MM.1S (cell line): ENCODE measurements at regions not wholly inside any gene's neighbourhood (a gene's known extent, or its start where the extent isn't known, plus 50 kb on each side); places are given as distances from the start of the nearest gene placed in this dataset.

ENCODE experiments used
- DNase-seq: peaks from one replicate; pipeline ENCODE4 v3.0.0-alpha.2; 2015
- H2AFZ ChIP-seq: fragments of 300-600 bp; sonication (generic); 2 replicates; pipeline ENCODE4 v1.6.0; 2016; ENCODE audit warnings: antibody characterized with exemption, low read length
- H3F3A ChIP-seq: fragments of 300-600 bp; sonication (generic); 2 replicates; pipeline ENCODE4 v1.6.1; 2016; ENCODE audit warnings: mild to moderate bottlenecking, antibody characterized with exemption, low read length, moderate library complexity, mixed read lengths; ENCODE audit not compliant: insufficient read depth
- H3K27ac ChIP-seq: fragments of 300-600 bp; sonication (generic); 2 replicates; pipeline ENCODE4 v1.5.1; 2016; ENCODE audit warnings: mild to moderate bottlenecking, low read length
- H3K27me3 ChIP-seq: fragments of 300-600 bp; sonication (generic); replicated peaks from 2 replicates; pipeline ENCODE4 v1.6.0; 2016; ENCODE audit warnings: low read length; ENCODE audit not compliant: insufficient read depth
- H3K36me3 ChIP-seq: fragments of 300-600 bp; sonication (generic); replicated peaks from 2 replicates; pipeline ENCODE4 v1.6.1; 2016; ENCODE audit warnings: mild to moderate bottlenecking, low read length, mixed read lengths; ENCODE audit not compliant: insufficient read depth
- H3K4me1 ChIP-seq: fragments of 300-600 bp; sonication (generic); 2 replicates; pipeline ENCODE4 v1.6.1; 2016; ENCODE audit warnings: low read length, mixed read lengths
- H3K4me2 ChIP-seq: fragments of 300-600 bp; sonication (generic); 2 replicates; pipeline ENCODE4 v1.6.0; 2016; ENCODE audit warnings: low read depth, low read length
- H3K4me3 ChIP-seq: fragments of 300-600 bp; sonication (generic); 2 replicates; pipeline ENCODE4 v1.5.1; 2016; ENCODE audit warnings: low read length, mixed read lengths
- H3K79me2 ChIP-seq: fragments of 300-600 bp; sonication (generic); 2 replicates; pipeline ENCODE4 v1.6.1; 2016; ENCODE audit warnings: mixed run types, low read length, mixed read lengths
- H3K9ac ChIP-seq: fragments of 300-600 bp; sonication (generic); 2 replicates; pipeline ENCODE4 v1.6.1; 2016; ENCODE audit warnings: low read length, mixed read lengths
- H3K9me2 ChIP-seq: fragments of 300-600 bp; sonication (generic); replicated peaks from 2 replicates; pipeline ENCODE4 v1.6.1; 2016; ENCODE audit warnings: mild to moderate bottlenecking, low read length, mixed read lengths; ENCODE audit not compliant: insufficient read depth
- H3K9me3 ChIP-seq: fragments of 300-600 bp; sonication (generic); replicated peaks from 2 replicates; pipeline ENCODE4 v1.6.1; 2016; ENCODE audit warnings: mild to moderate bottlenecking, low read length, mixed read lengths; ENCODE audit not compliant: insufficient read depth
- H4K20me1 ChIP-seq: fragments of 300-600 bp; sonication (generic); 2 replicates; pipeline ENCODE4 v1.6.1; 2016; ENCODE audit warnings: mild to moderate bottlenecking, low read length, moderate library complexity, mixed read lengths; ENCODE audit not compliant: insufficient read depth
- EZH2 ChIP-seq: fragments of 300-600 bp; sonication (generic); optimal IDR thresholded peaks from 2 replicates; pipeline ENCODE3; 2017; ENCODE audit warnings: low read depth, mild to moderate bottlenecking, antibody characterized with exemption, low read length, mixed read lengths
- EZH2phosphoT487 ChIP-seq: fragments of 300-600 bp; sonication (generic); IDR thresholded peaks from 2 replicates; pipeline ENCODE4 v1.6.1; 2018; ENCODE audit warnings: antibody characterized with exemption, low read length
- TF ChIP-seq, protein P1 (sequence below): fragments of 300-600 bp; sonication (generic); IDR thresholded peaks from 2 replicates; pipeline ENCODE4 v1.5.1; 2016; ENCODE audit warnings: antibody characterized with exemption, low read length, mixed read lengths

DNA sequence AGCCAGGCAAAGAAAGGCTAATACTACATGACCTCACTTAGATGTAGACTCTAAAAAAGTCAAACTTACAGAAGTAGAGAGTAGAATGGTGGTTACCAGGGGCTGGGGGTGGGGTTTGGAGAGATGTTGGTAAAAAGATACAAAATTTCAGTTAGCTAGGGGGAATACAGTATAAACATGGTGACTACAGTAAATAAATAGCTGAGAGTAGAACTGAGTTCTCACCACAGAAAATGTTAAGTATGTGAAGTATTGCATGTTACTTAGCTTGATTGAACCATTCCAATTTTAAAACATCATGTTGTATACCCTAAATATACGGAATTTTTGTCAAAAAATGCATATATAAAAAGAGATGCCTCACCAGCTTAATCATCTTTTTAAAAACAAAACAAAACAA, 67.5 kb upstream of the DOCK9 start:
- Histone ChIP-seq H2AFZ (no peak overlapping the region), H3K4me3 (no peak overlapping the region), H3K27ac (no peak overlapping the region), H3K9me2 (no peaks in the 10 kb centered on the region), H3K4me2 (no peak overlapping the region), H3K4me1 (no peaks in the 10 kb centered on the region), H3K27me3 (no peaks in the 10 kb centered on the region), H3K79me2 (peaks cover 35% of the 10 kb centered on the region; the same call in 1 of the 2 replicates), H3K36me3 (no peaks in the 10 kb centered on the region), H3F3A (no peaks in the 10 kb centered on the region), H3K9ac (no peak overlapping the region), H4K20me1 (no peaks in the 10 kb centered on the region), H3K9me3 (no peaks in the 10 kb centered on the region)
- TF ChIP-seq EZH2: no peak
- TF ChIP-seq, protein P1, sequence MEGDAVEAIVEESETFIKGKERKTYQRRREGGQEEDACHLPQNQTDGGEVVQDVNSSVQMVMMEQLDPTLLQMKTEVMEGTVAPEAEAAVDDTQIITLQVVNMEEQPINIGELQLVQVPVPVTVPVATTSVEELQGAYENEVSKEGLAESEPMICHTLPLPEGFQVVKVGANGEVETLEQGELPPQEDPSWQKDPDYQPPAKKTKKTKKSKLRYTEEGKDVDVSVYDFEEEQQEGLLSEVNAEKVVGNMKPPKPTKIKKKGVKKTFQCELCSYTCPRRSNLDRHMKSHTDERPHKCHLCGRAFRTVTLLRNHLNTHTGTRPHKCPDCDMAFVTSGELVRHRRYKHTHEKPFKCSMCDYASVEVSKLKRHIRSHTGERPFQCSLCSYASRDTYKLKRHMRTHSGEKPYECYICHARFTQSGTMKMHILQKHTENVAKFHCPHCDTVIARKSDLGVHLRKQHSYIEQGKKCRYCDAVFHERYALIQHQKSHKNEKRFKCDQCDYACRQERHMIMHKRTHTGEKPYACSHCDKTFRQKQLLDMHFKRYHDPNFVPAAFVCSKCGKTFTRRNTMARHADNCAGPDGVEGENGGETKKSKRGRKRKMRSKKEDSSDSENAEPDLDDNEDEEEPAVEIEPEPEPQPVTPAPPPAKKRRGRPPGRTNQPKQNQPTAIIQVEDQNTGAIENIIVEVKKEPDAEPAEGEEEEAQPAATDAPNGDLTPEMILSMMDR: no peak
- no peak for TF ChIP-seq EZH2phosphoT487
- no peak for DNase-seq

DNA sequence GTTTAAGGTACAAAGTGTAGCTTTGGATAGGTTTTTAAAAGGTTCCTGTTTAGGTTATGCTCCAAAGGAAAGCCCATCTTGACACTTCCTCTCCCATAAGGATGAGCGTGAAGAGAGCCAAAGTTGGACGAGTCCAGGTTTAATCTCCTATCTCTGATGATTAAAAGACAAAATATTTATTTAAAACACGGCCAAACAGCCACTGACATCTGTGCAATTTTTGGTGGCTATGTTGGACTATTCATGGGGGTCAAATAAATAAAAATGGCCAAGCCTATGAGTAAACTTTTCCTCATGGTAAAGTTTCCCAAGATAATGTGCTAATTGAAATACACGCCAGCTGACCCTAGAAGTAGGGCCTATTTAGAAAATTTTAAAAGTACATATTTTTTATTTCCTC, 69.0 kb upstream of the DOCK9 start:
- H3K27ac ChIP-seq: no peak overlapping the region
- DNase-seq: no peak
- H3K4me3 ChIP-seq: no peak overlapping the region
- H3K27me3 ChIP-seq: no peaks in the 10 kb centered on the region
- H3K79me2 ChIP-seq: peaks cover 43% of the 10 kb centered on the region; the same call in 1 of the 2 replicates
- no peaks in the 10 kb centered on the region for H3F3A ChIP-seq
- H4K20me1 ChIP-seq: no peaks in the 10 kb centered on the region
- no peak overlapping the region for H2AFZ ChIP-seq
- TF ChIP-seq EZH2phosphoT487: no peak
- TF ChIP-seq, protein P1: no peak
- TF ChIP-seq EZH2: no peak
- H3K36me3 ChIP-seq: no peaks in the 10 kb centered on the region
- no peak overlapping the region for H3K9ac ChIP-seq
- H3K9me2 ChIP-seq: no peaks in the 10 kb centered on the region
- no peaks in the 10 kb centered on the region for H3K9me3 ChIP-seq
- no peak overlapping the region for H3K4me2 ChIP-seq
- H3K4me1 ChIP-seq: peaks cover 3% of the 10 kb centered on the region; the same call in 1 of the 2 replicates

DNA sequence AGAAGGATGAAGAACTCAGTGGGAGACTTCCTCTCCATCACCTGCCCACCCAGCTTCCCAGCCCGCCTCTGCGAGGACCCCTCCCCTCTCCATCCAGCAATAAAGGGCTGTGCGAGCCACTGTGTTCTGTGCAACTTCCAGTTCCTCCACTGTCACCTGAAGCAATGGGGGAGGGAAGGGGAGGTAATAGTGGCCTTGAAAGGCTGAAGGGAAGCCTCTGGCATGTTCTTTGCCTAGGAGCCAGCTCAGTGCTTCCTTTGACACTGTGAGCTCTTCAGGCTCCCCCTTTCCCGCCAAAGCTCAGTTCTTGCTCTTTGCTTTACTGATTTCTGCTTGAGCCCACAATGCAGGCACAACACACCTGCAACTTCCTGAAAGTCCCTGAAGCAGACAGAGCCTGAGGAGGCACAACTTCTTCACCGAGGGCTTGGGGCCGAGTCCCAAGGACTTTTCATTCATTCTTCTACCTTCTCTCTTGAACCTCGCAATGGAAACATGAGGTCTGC, 73.2 kb upstream of the DOCK9 start:
- Histone ChIP-seq H4K20me1 (no peaks in the 10 kb centered on the region), H3K27ac (no peak overlapping the region), H3K4me3 (no peak overlapping the region), H3F3A (no peaks in the 10 kb centered on the region), H3K4me2 (no peak overlapping the region), H3K36me3 (no peaks in the 10 kb centered on the region), H3K4me1 (peaks cover 3% of the 10 kb centered on the region; the same call in 1 of the 2 replicates), H3K79me2 (peaks cover 27% of the 10 kb centered on the region), H3K9me2 (no peaks in the 10 kb centered on the region), H3K27me3 (no peaks in the 10 kb centered on the region), H3K9me3 (no peaks in the 10 kb centered on the region), H2AFZ (no peak overlapping the region), H3K9ac (no peak overlapping the region)
- DNase-seq: no peak
- TF ChIP-seq, protein P1: no peak
- TF ChIP-seq EZH2: no peak
- TF ChIP-seq EZH2phosphoT487: no peak
